ENCODE measurements at regions not wholly inside any gene's neighbourhood (a gene's known extent, or its start where the extent isn't known, plus 50 kb on each side); places are given as distances from the start of the nearest gene placed in this dataset.
A peak's percentile ranks its signal among the peaks of the same experiment; 100 is the strongest.
"Not testable (repeated sequence)": the region's sequence is repeated elsewhere in the genome, so short reads cannot be mapped to it uniquely, and the experiment has no call there.

DNA sequence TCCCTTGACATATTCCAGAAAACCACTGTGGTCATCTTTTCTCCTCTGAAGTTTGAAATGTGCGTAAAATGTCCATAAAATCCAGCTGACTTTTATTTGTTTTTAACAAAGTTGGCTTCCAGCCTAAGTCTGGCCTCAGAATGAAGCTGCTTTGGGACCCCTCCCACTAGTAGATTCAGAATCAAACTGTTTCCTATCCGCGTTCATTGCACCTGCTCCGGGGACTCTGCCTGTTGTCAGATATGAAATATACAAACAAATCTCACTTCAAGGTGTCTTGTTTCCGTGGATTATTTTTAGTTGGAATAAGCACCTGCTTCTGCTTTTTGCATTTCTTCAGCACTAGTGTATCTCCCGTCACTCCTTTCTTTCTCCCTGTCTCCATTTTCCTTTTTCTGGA, 115.7 kb upstream of the FHL2 start:
- H3K27ac Mint-ChIP-seq = no peak overlapping the region

DNA sequence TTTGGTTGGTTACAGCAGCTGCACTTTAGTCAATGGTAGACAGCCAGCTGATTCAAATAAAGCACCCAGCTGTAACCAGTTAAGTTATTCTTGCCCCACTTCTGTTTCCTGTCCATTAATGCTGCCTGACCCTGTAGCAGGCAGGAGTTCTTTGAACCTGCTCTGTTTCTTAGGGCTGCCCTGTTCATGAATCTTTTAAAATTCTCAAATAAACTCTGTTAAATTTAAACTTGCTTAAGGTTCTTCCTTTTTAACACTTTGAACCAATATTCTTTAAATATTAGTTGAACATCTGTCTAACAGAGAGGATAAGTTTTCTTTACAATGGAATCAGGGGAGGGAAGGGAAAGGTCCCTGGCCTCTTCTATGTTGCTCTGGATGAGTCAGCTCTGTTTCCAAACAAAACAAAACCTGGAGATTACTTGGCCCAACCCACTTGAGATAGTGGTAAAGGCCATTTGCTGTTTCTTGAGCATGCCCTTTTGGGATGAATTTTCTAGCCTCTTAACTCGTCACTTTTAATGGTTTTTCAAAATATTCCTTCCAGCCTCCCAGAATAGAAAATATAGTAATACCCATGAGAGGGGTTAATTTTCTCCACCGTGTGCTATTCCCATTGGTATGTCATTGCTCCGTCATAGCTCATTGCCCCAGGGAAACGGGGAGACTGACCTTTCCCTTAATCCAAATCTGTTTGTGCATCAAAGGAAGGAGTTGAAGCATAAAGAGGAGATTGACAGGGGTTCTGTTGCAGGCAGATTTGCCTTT, 112.1 kb upstream of the FHL2 start:
- Histone ChIP-seq H3K36me3 (no peaks in the 10 kb centered on the region), H4K20me1 (ENCODE audit: low read depth) (no peaks in the 10 kb centered on the region), H3K79me2 (ENCODE audit: low read depth) (no peaks in the 10 kb centered on the region), H2AFZ (replicated peaks) (no peak overlapping the region), H3K27me3 (no peaks in the 10 kb centered on the region), H3K27ac (no peak overlapping the region), H3K4me1 (peaks cover 4% of the 10 kb centered on the region), H3F3A (ENCODE audit: low read depth) (no peaks in the 10 kb centered on the region), H3K4me3 (no peak overlapping the region), H3K9me3 (ENCODE audit: low read depth) (peaks cover 3% of the 10 kb centered on the region), H3K9ac (no peak overlapping the region), H3K4me2 (no peak overlapping the region)
- TF ChIP-seq EZH2 (IDR thresholded peaks at IDR 0.05) (no peak), EZH2phosphoT487 (IDR thresholded peaks at IDR 0.05) (no peak)
- TF ChIP-seq, protein P1, sequence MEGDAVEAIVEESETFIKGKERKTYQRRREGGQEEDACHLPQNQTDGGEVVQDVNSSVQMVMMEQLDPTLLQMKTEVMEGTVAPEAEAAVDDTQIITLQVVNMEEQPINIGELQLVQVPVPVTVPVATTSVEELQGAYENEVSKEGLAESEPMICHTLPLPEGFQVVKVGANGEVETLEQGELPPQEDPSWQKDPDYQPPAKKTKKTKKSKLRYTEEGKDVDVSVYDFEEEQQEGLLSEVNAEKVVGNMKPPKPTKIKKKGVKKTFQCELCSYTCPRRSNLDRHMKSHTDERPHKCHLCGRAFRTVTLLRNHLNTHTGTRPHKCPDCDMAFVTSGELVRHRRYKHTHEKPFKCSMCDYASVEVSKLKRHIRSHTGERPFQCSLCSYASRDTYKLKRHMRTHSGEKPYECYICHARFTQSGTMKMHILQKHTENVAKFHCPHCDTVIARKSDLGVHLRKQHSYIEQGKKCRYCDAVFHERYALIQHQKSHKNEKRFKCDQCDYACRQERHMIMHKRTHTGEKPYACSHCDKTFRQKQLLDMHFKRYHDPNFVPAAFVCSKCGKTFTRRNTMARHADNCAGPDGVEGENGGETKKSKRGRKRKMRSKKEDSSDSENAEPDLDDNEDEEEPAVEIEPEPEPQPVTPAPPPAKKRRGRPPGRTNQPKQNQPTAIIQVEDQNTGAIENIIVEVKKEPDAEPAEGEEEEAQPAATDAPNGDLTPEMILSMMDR (IDR thresholded peaks at IDR 0.05) = no peak
- no peak for DNase-seq (ENCODE audit: low spot score)
- Mint-ChIP-seq H3K4me3 (no peak overlapping the region), H3K4me1 (peaks cover 24% of the 10 kb centered on the region), H3K27me3 (ENCODE audit: insufficient read depth, low read depth) (peaks cover 2% of the 10 kb centered on the region), H3K27ac (peak overlapping the region; percentile 58), H3K9me3 (peaks cover 5% of the 10 kb centered on the region), H3K36me3 (no peaks in the 10 kb centered on the region)

More for the DNA sequence above, 115.7 kb upstream of the FHL2 start:
- Histone ChIP-seq H4K20me1 (ENCODE audit: low read depth) (no peaks in the 10 kb centered on the region), H3K27me3 (no peaks in the 10 kb centered on the region), H3F3A (ENCODE audit: low read depth) (no peaks in the 10 kb centered on the region), H2AFZ (replicated peaks) (no peak overlapping the region), H3K27ac (no peak overlapping the region), H3K9ac (no peak overlapping the region), H3K9me3 (ENCODE audit: low read depth) (no peaks in the 10 kb centered on the region), H3K4me3 (no peak overlapping the region), H3K4me2 (no peak overlapping the region), H3K79me2 (ENCODE audit: low read depth) (no peaks in the 10 kb centered on the region), H3K4me1 (peaks cover 4% of the 10 kb centered on the region), H3K36me3 (no peaks in the 10 kb centered on the region)
- no peak for DNase-seq (ENCODE audit: low spot score)
- Mint-ChIP-seq H3K9me3 (peaks cover 5% of the 10 kb centered on the region), H3K36me3 (no peaks in the 10 kb centered on the region), H3K4me3 (no peak overlapping the region), H3K4me1 (peaks cover 21% of the 10 kb centered on the region), H3K27me3 (ENCODE audit: insufficient read depth, low read depth) (peaks cover 2% of the 10 kb centered on the region)
- TF ChIP-seq EZH2phosphoT487 (IDR thresholded peaks at IDR 0.05) (no peak), EZH2 (IDR thresholded peaks at IDR 0.05) (no peak)
- TF ChIP-seq, protein P1 (IDR thresholded peaks at IDR 0.05) = no peak

DNA sequence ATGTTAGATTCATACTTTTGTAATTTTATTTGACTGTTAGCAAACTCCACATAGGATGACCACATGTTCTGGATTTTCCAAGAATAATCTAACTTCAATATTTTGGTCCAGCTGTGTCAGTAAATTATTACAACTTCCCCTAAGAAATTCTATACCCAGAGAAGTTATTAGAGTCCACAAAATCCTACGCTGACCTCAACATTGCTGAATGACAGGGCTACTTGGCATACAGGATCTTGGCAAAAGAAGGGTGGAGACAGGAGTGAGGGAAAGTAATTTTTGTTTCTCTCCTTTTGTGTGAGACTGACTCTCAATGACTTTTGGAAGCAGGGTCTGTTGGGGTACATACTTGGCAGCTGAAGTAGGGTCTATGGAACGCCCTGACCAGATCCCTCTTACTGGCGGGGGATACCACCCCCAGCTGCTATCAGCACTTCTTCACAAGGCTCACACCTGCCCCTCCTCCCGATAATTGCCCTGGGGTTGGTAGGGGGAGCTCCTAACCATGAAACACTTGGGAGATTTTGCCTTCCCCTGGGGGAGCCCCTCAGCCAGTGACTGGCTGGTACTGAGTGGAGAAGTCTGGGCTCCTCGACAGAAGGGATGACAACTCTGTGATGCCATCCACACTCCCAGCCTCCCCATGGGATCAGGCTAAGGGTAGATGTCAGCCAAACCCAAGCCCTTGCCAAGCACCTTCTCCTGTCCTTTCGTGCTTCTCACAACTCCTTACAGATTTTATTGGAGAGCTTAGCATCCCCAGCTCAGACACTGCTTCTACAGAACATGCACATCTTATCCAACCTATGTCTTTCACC, 110.6 kb upstream of the FHL2 start:
- no peaks in the 10 kb centered on the region for H3K36me3 Mint-ChIP-seq
- DNase-seq (ENCODE audit: low spot score) = no peak
- Histone ChIP-seq H3F3A (ENCODE audit: low read depth) (no peaks in the 10 kb centered on the region), H3K9ac (no peak overlapping the region), H3K27me3 (no peaks in the 10 kb centered on the region), H2AFZ (replicated peaks) (no peak overlapping the region), H3K4me2 (no peak overlapping the region), H3K4me3 (no peak overlapping the region), H3K79me2 (ENCODE audit: low read depth) (no peaks in the 10 kb centered on the region), H3K9me3 (ENCODE audit: low read depth) (peaks cover 3% of the 10 kb centered on the region), H3K4me1 (peaks cover 4% of the 10 kb centered on the region), H3K36me3 (no peaks in the 10 kb centered on the region), H4K20me1 (ENCODE audit: low read depth) (no peaks in the 10 kb centered on the region), H3K27ac (no peak overlapping the region)
- no peak overlapping the region for H3K27ac Mint-ChIP-seq
- no peak overlapping the region for H3K4me3 Mint-ChIP-seq
- peaks cover 5% of the 10 kb centered on the region for H3K9me3 Mint-ChIP-seq
- peaks cover 2% of the 10 kb centered on the region for H3K27me3 Mint-ChIP-seq (ENCODE audit: insufficient read depth, low read depth)
- TF ChIP-seq EZH2 (IDR thresholded peaks at IDR 0.05) (no peak), EZH2phosphoT487 (IDR thresholded peaks at IDR 0.05) (no peak)
- TF ChIP-seq, protein P1 (IDR thresholded peaks at IDR 0.05) = no peak
- peaks cover 24% of the 10 kb centered on the region for H3K4me1 Mint-ChIP-seq

DNA sequence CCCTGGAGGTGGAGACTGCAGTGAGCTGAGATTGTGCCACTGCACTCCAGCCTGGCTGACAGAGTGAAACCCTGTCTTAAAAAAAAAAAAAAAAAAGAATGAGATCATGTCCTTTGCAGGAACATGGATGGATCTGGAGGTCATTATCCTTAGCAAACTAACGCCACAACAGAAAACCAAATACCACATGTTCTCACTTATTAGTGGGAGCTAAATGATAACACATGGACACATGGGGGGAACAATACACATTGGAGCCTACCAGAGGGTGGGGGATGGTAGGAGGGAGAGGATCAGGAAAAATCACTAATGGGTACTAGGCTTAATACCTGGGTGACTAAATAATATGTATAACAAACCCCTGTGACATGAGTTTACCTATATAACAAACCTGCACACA, 108.0 kb upstream of the FHL2 start:
- DNase-seq (ENCODE audit: low spot score); H3K36me3 ChIP-seq; H3F3A ChIP-seq (ENCODE audit: low read depth); H3K9ac ChIP-seq; H3K4me1 ChIP-seq; H3K4me3 Mint-ChIP-seq; H3K27me3 Mint-ChIP-seq (ENCODE audit: insufficient read depth, low read depth); H3K79me2 ChIP-seq (ENCODE audit: low read depth); H3K27ac ChIP-seq; H3K27ac Mint-ChIP-seq; H4K20me1 ChIP-seq (ENCODE audit: low read depth); H3K27me3 ChIP-seq; H3K36me3 Mint-ChIP-seq; H3K9me3 ChIP-seq (ENCODE audit: low read depth); H3K4me2 ChIP-seq; H2AFZ ChIP-seq (replicated peaks); H3K4me3 ChIP-seq; H3K9me3 Mint-ChIP-seq: not testable (repeated sequence)
- peaks cover 27% of the 10 kb centered on the region for H3K4me1 Mint-ChIP-seq
